ENCODE measurements at regions not wholly inside any gene's neighbourhood (a gene's known extent, or its start where the extent isn't known, plus 50 kb on each side); places are given as distances from the start of the nearest gene placed in this dataset.

DNA sequence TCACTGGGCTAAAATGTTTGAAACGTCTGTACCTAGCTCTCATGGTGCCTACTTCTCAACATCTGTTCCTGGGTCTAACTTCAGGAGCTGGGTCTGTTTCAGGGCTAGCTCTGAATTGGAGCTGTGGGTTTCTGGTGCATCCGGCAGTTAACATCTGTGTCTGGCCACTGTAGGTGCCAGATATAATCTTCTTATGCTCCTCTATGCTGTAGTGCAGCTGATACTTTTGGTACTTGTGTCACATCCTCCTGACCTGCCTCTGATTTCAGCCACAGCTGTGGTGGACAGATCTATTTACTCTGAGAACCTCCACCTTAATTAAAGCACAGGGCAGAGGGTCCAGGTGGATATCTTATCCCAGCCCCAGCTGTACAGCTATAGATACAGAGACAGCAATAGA, 496.5 kb upstream of the CDH11 start:
- ChIA-PET POLR2A (ENCODE audit: unreplicated experiment) (no interaction called here), CTCF (no interaction called here)
- H2BK20ac ChIP-seq (ENCODE audit: low read depth, low read length), result no peak overlapping the region
- H3K36me3 ChIP-seq (ENCODE audit: control insufficient read depth, insufficient read depth, low read length), result no peaks in the 10 kb centered on the region
- H4K91ac ChIP-seq (ENCODE audit: insufficient read depth, low read depth, low read length), result no peak overlapping the region
- intact Hi-C loops (cut with micrococcal nuclease) (no loop called here), dilution Hi-C loops (cut with HindIII; ENCODE audit: low sequenced_read_pairs, unreplicated experiment) (no loop called here), in situ Hi-C loops (cut with MboI; ENCODE audit: low sequenced_read_pairs) (no loop called here)
- no peak for DNase-seq
- no peak overlapping the region for H3K23ac ChIP-seq (ENCODE audit: low read depth, low read length)
- H3K14ac ChIP-seq (replicated peaks; ENCODE audit: low read depth, low read length), result no peak overlapping the region
- no peak overlapping the region for H3K4ac ChIP-seq (ENCODE audit: low read depth, low read length)
- no peak overlapping the region for H2AK5ac ChIP-seq (ENCODE audit: low read depth, low read length)
- H3K56ac ChIP-seq (ENCODE audit: extremely low read depth, insufficient read depth, low read length), result no peak overlapping the region
- no peak overlapping the region for H3K9ac ChIP-seq (ENCODE audit: low read depth, low read length)
- H3K4me1 ChIP-seq (ENCODE audit: control insufficient read depth, insufficient read depth, low read length), result no peaks in the 10 kb centered on the region
- H4K5ac ChIP-seq (ENCODE audit: low read depth, low read length), result no peak overlapping the region
- H3K79me1 ChIP-seq (ENCODE audit: low read depth in 1 of 2, low read length in 2 of 2), result no peaks in the 10 kb centered on the region
- no peaks in the 10 kb centered on the region; the same call in 1 of the 2 replicates for H3K9me3 ChIP-seq (ENCODE audit: control insufficient read depth, insufficient read depth, low read length)
- TF ChIP-seq FOS (IDR thresholded peaks at IDR 0.05; ENCODE audit: low read depth, low read length) (no peak), CEBPB (IDR thresholded peaks at IDR 0.05; ENCODE audit: low read depth, low read length) (no peak), BHLHE40 (IDR thresholded peaks at IDR 0.05; ENCODE audit: low read depth, low read length) (no peak)
- H4K8ac ChIP-seq (ENCODE audit: low read depth in 2 of 2, low read length in 2 of 2), result no peak overlapping the region
- BruUV-seq (replicated peaks), result no TSS peak
- H3K9me1 ChIP-seq (ENCODE audit: insufficient read depth, low read length), result no peaks in the 10 kb centered on the region; the same call in 1 of the 2 replicates
- H3K27ac ChIP-seq (ENCODE audit: insufficient read depth, low read length), result no peak overlapping the region
- no peak for ATAC-seq (ENCODE audit: low read depth)
- H3K4me3 ChIP-seq (ENCODE audit: insufficient read depth, low read depth, low read length), result no peak overlapping the region
- no peak overlapping the region for H2BK5ac ChIP-seq (ENCODE audit: low read depth, low read length, poor library complexity, severe bottlenecking)
- no peak overlapping the region for H2AK9ac ChIP-seq (replicated peaks; ENCODE audit: low read depth, low read length, poor library complexity)
- H4K20me1 ChIP-seq (ENCODE audit: insufficient read depth, low read length), result no peaks in the 10 kb centered on the region
- no peak overlapping the region for H2BK15ac ChIP-seq (ENCODE audit: low read depth, low read length)
- H3K18ac ChIP-seq (ENCODE audit: low read depth, low read length), result no peak overlapping the region
- no peak overlapping the region for H2AFZ ChIP-seq (replicated peaks; ENCODE audit: low read length, poor library complexity)
- no peak overlapping the region for H2BK120ac ChIP-seq (ENCODE audit: low read depth, low read length)
- H3K27me3 ChIP-seq (ENCODE audit: control insufficient read depth, insufficient read depth, low read length), result peaks cover 6% of the 10 kb centered on the region; the same call in 1 of the 2 replicates
- no CpG with 5 or more reads among the region's 2 CpGs for WGBS, 2 experiments (ENCODE audit: extremely low coverage in 2 of 2, insufficient read length in 1 of 2)
- no peak overlapping the region for H3K4me2 ChIP-seq (ENCODE audit: low read depth, low read length)
